HepG2 (cell line): ENCODE measurements at regions not wholly inside any gene's neighbourhood (a gene's known extent, or its start where the extent isn't known, plus 50 kb on each side); places are given as distances from the start of the nearest gene placed in this dataset.
A peak's percentile ranks its signal among the peaks of the same experiment; 100 is the strongest.

Source experiments
- GZF1 ChIP-seq: sonication (generic); formaldehyde crosslinking; IDR thresholded peaks from 2 replicates; pipeline ENCODE4 v1.5.1; 2020; ENCODE audit warnings: mild to moderate bottlenecking, missing genetic modification reagents
- HNF4G ChIP-seq, 2 experiments: sonication (generic) in 1 of 2; formaldehyde crosslinking in 1 of 2; IDR thresholded peaks; 2 replicates each; pipeline versions ENCODE4 v1.4.0 to v1.6.1; 2011 to 2020; ENCODE audit warnings: borderline replicate concordance in 2 of 2, low read depth in 2 of 2, mild to moderate bottlenecking in 2 of 2, low read length in 1 of 2, missing genetic modification reagents in 1 of 2, moderate library complexity in 1 of 2
- HOXA7 ChIP-seq: sonication (generic); formaldehyde crosslinking; IDR thresholded peaks from 2 replicates; pipeline ENCODE4 v1.8.1; 2022; ENCODE audit warnings: mild to moderate bottlenecking, missing genetic modification reagents, moderate library complexity
- MAX ChIP-seq: IDR thresholded peaks from 2 replicates; pipeline ENCODE4 v1.6.1; 2012; ENCODE audit warnings: inconsistent platforms
- RARA ChIP-seq: IDR thresholded peaks from 2 replicates; pipeline ENCODE4 v1.6.1; 2016; ENCODE audit warnings: missing genetic modification reagents, missing compliant biosample characterization
- ZBTB38 ChIP-seq: sonication (generic); formaldehyde crosslinking; IDR thresholded peaks from 2 replicates; pipeline ENCODE4 v1.5.1; 2020; ENCODE audit warnings: mild to moderate bottlenecking, missing genetic modification reagents
- ZFYVE20 ChIP-seq: sonication (generic); formaldehyde crosslinking; IDR thresholded peaks from 2 replicates; pipeline ENCODE4 v1.8.0; 2023; ENCODE audit warnings: low read depth, mild to moderate bottlenecking, moderate library complexity, missing genetic modification reagents, borderline replicate concordance
- ZNF160 ChIP-seq: sonication (generic); formaldehyde crosslinking; IDR thresholded peaks from 2 replicates; pipeline ENCODE4 v1.8.0; 2022; ENCODE audit warnings: mild to moderate bottlenecking, inconsistent platforms, missing genetic modification reagents
- ZNF552 ChIP-seq: sonication (generic); formaldehyde crosslinking; IDR thresholded peaks from 2 replicates; pipeline ENCODE4 v1.9.0; 2022; ENCODE audit warnings: missing genetic modification reagents, mild to moderate bottlenecking, borderline replicate concordance
- ZNF567 ChIP-seq: sonication (generic); formaldehyde crosslinking; IDR thresholded peaks from 2 replicates; pipeline ENCODE4 v1.8.1; 2023; ENCODE audit warnings: mild to moderate bottlenecking, missing genetic modification reagents, borderline replicate concordance
- ZNF687 ChIP-seq: sonication (generic); formaldehyde crosslinking; IDR thresholded peaks from 2 replicates; pipeline ENCODE4 v1.5.1; 2020; ENCODE audit warnings: mild to moderate bottlenecking, missing genetic modification reagents, moderate library complexity
- ZNF740 ChIP-seq: sonication (generic); formaldehyde crosslinking; IDR thresholded peaks from 2 replicates; pipeline ENCODE4 v1.4.0; 2020; ENCODE audit warnings: missing genetic modification reagents

- TF ChIP-seq ZNF687 (CRISPR knock-in tag) (peak; percentile 64), ZNF552 (no peak), ZBTB38 (CRISPR knock-in tag) (0 out of 2 replicates have a peak, but pooled peaks have one; percentile 32), GZF1 (CRISPR knock-in tag) (no peak), MAX (0 out of 2 replicates have a peak, but pooled peaks have one; percentile 20), HOXA7 (CRISPR knock-in tag) (no peak), ZNF567 (no peak), RARA (CRISPR knock-in tag) (no peak), ZNF160 (CRISPR knock-in tag) (0 out of 2 replicates have a peak, but pooled peaks have one; percentile 15), ZNF740 (CRISPR knock-in tag) (no peak), HNF4G (IDR thresholded peaks at IDR 0.05; ENCODE audit: borderline replicate concordance, low read depth, low read length) (no peak), HNF4G (CRISPR knock-in tag; IDR thresholded peaks at IDR 0.05; ENCODE audit: borderline replicate concordance, low read depth) (0 out of 2 replicates have a peak, but pooled peaks have one; percentile 22), ZFYVE20 (CRISPR knock-in tag) (no peak)
These were observed 74.0 kb upstream of the CLDN5 start (continued) for GRCh38 chr22:19598054-19598855.
